Endodermal cell (in vitro differentiated cells): ENCODE measurements at regions not wholly inside any gene's neighbourhood (a gene's known extent, or its start where the extent isn't known, plus 50 kb on each side); places are given as distances from the start of the nearest gene placed in this dataset.

ENCODE experiments used
- DNase-seq: peaks from one replicate; pipeline ENCODE4 v3.0.0-alpha.2; 2017
- H3K27ac ChIP-seq: 2 replicates; pipeline ENCODE4 v1.5.1; 2013; ENCODE audit warnings: mild to moderate bottlenecking, low read depth, low read length, moderate library complexity
- H3K27me3 ChIP-seq: 2 replicates; pipeline ENCODE4 v1.6.1; 2013; ENCODE audit warnings: mild to moderate bottlenecking, low read length, moderate library complexity; ENCODE audit not compliant: insufficient read depth, control insufficient read depth, poor library complexity, severe bottlenecking
- H3K36me3 ChIP-seq: 2 replicates; pipeline ENCODE4 v1.7.0; 2013; ENCODE audit warnings: mild to moderate bottlenecking, low read length, moderate library complexity; ENCODE audit not compliant: control insufficient read depth, insufficient read depth
- H3K4me1 ChIP-seq: one replicate; pipeline ENCODE4 v1.7.0; 2013; ENCODE audit warnings: low read length; ENCODE audit not compliant: control insufficient read depth, insufficient read depth
- H3K4me3 ChIP-seq: 2 replicates; pipeline ENCODE4 v1.5.1; 2013; ENCODE audit warnings: mild to moderate bottlenecking, low read length, moderate library complexity
- H3K9ac ChIP-seq: 2 replicates; pipeline ENCODE4 v1.6.1; 2013; ENCODE audit warnings: mild to moderate bottlenecking, low read length, moderate library complexity; ENCODE audit not compliant: poor library complexity, severe bottlenecking; ENCODE audit errors: extremely low read depth
- H3K9me3 ChIP-seq: 2 replicates; pipeline ENCODE4 v1.6.1; 2013; ENCODE audit warnings: mild to moderate bottlenecking, low read length, moderate library complexity; ENCODE audit not compliant: control insufficient read depth
- H3K27ac Mint-ChIP-seq: 2 replicates; pipeline ENCODE4 v1.8.0; 2020; ENCODE audit warnings: mixed read lengths
- H3K27me3 Mint-ChIP-seq: 2 replicates; pipeline ENCODE4 v1.8.0; 2021; ENCODE audit warnings: mild to moderate bottlenecking, mixed read lengths; ENCODE audit not compliant: insufficient read depth
- H3K36me3 Mint-ChIP-seq: 2 replicates; pipeline ENCODE4 v1.8.0; 2020; ENCODE audit warnings: low read depth, mixed read lengths
- H3K4me1 Mint-ChIP-seq: 2 replicates; pipeline ENCODE4 v1.8.0; 2020; ENCODE audit warnings: mixed read lengths
- H3K4me3 Mint-ChIP-seq: 2 replicates; pipeline ENCODE4 v1.8.0; 2020; ENCODE audit warnings: mild to moderate bottlenecking, moderate library complexity, mixed read lengths
- H3K9me3 Mint-ChIP-seq: 2 replicates; pipeline ENCODE4 v1.8.0; 2020; ENCODE audit warnings: mild to moderate bottlenecking, mixed read lengths
- WGBS, 2 experiments: methylation state at CpG; one replicate each; pipeline versions ENCODE4 v1.1.5 to v1.1.7; 2013; ENCODE audit warnings: missing lambda C conversion rate in 2 of 2, mixed read lengths in 1 of 2; ENCODE audit not compliant: insufficient coverage in 1 of 2, insufficient read length in 1 of 2; 5-methylcytosine and 5-hydroxymethylcytosine counted together
- TF ChIP-seq, protein P1 (sequence below): fragments of 200-600 bp; sonication (generic); conservative IDR thresholded peaks from 2 replicates; pipeline ENCODE4 v1.5.0; 2021; ENCODE audit warnings: antibody characterized with exemption, mild to moderate bottlenecking

DNA sequence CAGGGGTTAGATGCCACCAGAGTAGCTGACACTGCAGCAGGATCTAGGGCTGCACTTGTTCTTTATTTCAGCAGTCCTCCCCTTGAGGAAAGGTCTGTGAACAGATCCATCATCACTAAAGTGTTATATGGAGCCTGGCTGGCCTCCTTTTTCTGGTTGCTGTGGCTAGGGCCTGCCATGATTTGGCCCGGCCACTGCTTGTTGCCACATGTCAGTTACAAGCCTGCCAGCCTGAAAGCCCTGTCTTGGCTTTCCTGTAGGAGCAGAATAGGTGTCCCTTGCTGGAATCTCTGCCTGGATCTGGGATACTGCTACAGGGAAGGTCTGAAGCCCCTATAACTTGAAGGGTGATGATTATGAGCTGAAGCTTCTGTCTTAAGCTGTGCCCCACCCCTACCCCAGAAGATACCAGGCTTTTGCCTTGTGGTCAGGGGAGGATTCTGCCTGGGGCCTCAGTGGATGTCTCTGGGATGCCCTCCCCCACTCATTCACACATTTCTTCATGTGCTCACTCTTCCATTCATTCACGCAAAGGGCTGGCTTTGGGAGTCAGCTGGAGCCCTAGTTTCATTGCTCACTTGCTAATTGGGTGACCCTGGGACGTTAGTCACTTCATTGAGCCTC is 64.7 kb downstream of the NDUFS5 start:
- Mint-ChIP-seq H3K4me3 (no peak overlapping the region), H3K27me3 (peaks cover 14% of the 10 kb centered on the region), H3K27ac (no peak overlapping the region), H3K36me3 (no peaks in the 10 kb centered on the region), H3K9me3 (no peaks in the 10 kb centered on the region), H3K4me1 (peaks cover 18% of the 10 kb centered on the region)
- Histone ChIP-seq H3K9me3 (no peaks in the 10 kb centered on the region), H3K36me3 (no peaks in the 10 kb centered on the region), H3K27ac (no peak overlapping the region), H3K27me3 (peaks cover 15% of the 10 kb centered on the region), H3K4me1 (no peaks in the 10 kb centered on the region), H3K9ac (no peak overlapping the region), H3K4me3 (no peak overlapping the region)
- no peak for DNase-seq
- 69 to 73% methylated on average over 2 to 3 of the region's 3 CpGs for WGBS, 2 experiments
- TF ChIP-seq, protein P1, sequence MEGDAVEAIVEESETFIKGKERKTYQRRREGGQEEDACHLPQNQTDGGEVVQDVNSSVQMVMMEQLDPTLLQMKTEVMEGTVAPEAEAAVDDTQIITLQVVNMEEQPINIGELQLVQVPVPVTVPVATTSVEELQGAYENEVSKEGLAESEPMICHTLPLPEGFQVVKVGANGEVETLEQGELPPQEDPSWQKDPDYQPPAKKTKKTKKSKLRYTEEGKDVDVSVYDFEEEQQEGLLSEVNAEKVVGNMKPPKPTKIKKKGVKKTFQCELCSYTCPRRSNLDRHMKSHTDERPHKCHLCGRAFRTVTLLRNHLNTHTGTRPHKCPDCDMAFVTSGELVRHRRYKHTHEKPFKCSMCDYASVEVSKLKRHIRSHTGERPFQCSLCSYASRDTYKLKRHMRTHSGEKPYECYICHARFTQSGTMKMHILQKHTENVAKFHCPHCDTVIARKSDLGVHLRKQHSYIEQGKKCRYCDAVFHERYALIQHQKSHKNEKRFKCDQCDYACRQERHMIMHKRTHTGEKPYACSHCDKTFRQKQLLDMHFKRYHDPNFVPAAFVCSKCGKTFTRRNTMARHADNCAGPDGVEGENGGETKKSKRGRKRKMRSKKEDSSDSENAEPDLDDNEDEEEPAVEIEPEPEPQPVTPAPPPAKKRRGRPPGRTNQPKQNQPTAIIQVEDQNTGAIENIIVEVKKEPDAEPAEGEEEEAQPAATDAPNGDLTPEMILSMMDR: no peak

DNA sequence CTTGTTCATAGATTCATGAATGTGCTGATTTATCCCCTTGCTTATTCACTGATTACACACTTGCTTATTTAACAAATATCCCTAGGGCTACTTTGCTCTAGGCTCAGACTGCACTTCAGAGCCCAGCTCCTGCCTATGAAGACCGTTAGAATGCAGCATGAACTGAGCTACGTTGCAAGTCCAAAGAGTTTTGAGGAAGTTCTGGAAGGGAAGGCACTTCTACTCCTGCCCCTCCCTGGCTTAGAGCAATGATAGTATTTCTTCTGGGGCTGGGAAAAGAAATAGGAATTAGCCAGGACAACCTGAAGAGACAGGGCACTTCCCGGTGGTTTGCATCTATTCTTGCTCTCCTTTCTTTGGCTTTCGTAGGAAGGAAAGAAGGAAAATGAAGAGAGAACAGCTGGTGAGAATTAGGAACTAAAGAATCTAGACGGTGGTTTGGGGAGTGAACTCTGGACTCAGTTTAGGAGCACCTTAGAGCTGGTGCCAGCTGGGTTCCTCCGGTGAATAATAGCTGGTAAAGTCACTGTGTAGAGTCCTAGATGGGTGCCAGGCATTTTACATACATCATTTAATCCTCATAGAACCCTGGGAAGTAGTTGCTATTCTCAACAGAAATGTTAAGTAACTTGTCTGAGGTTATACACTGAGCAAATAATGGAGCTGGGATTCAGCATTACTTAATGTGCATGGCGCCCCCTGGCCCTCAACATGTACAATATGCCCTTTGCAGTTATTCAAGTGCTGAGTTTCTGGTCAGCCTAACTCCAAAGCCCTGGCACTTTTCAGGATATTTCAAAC is 65.9 kb downstream of the NDUFS5 start:
- H3K27ac Mint-ChIP-seq: no peak overlapping the region
- Histone ChIP-seq H3K27ac (no peak overlapping the region), H3K9me3 (no peaks in the 10 kb centered on the region), H3K9ac (no peak overlapping the region), H3K4me3 (no peak overlapping the region), H3K4me1 (no peaks in the 10 kb centered on the region), H3K27me3 (peaks cover 4% of the 10 kb centered on the region), H3K36me3 (no peaks in the 10 kb centered on the region)
- TF ChIP-seq, protein P1: peak; percentile 78
- WGBS, 2 experiments: 68 to 75% methylated on average over 5 to 7 of the region's 7 CpGs
- peak; percentile 76 for DNase-seq
- H3K27me3 Mint-ChIP-seq: peaks cover 12% of the 10 kb centered on the region
- H3K4me3 Mint-ChIP-seq: no peak overlapping the region
- H3K4me1 Mint-ChIP-seq: peaks cover 18% of the 10 kb centered on the region
- H3K9me3 Mint-ChIP-seq: no peaks in the 10 kb centered on the region
- no peaks in the 10 kb centered on the region for H3K36me3 Mint-ChIP-seq

DNA sequence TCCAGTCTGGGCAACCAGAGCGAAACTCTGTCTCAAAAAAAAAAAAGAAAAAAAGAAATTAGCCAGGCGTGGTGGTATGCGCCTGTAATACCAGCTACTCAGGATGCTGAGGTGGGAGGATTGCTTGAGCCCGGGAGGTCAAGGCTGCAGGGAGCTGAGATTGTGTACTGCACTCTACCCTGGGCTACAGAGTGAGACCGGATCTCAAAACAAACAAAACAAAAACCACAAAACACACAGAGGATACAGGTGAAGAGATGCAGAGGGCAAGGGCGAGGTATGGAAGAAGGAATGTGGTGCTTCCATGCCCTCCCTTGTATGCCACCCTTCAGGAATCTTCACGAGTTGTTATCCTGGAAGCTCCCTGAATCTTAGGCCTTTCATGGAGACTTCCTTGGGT is 68.5 kb downstream of the NDUFS5 start:
- no peak for DNase-seq
- WGBS, 2 experiments: 95 to 100% methylated on average over 5 to 6 of the region's 7 CpGs
- no peaks in the 10 kb centered on the region for H3K9me3 ChIP-seq
- no peaks in the 10 kb centered on the region for H3K36me3 ChIP-seq
- TF ChIP-seq, protein P1: no peak
- no peaks in the 10 kb centered on the region for H3K27me3 ChIP-seq
- no peak overlapping the region for H3K9ac ChIP-seq
- Mint-ChIP-seq H3K27me3 (peaks cover 9% of the 10 kb centered on the region), H3K27ac (no peak overlapping the region), H3K9me3 (no peaks in the 10 kb centered on the region), H3K4me1 (peaks cover 19% of the 10 kb centered on the region), H3K4me3 (no peak overlapping the region), H3K36me3 (no peaks in the 10 kb centered on the region)
- H3K4me3 ChIP-seq: no peak overlapping the region
- no peaks in the 10 kb centered on the region for H3K4me1 ChIP-seq
- no peak overlapping the region for H3K27ac ChIP-seq
